ENCODE measurements at regions not wholly inside any gene's neighbourhood (a gene's known extent, or its start where the extent isn't known, plus 50 kb on each side); places are given as distances from the start of the nearest gene placed in this dataset.

GRCh38 chr17:77343031-77343800 is 202.4 kb downstream of the SEC14L1 start:
- DNase-seq: no peak

- no peak for DNase-seq
Measured at GRCh38 chr17:77344038-77344437, 203.3 kb downstream of the SEC14L1 start.

- no peak for DNase-seq
Measured at GRCh38 chr17:77345260-77345910, 204.6 kb downstream of the SEC14L1 start.

GRCh38 chr17:77346765-77347164 is 206.0 kb downstream of the SEC14L1 start:
- DNase-seq: no peak

GRCh38 chr17:77347544-77347943 is 206.8 kb downstream of the SEC14L1 start:
- DNase-seq: no peak

GRCh38 chr17:77349976-77350830 is 209.4 kb downstream of the SEC14L1 start:
- DNase-seq: no peak

GRCh38 chr17:77352441-77352840 is 211.7 kb downstream of the SEC14L1 start:
- DNase-seq: no peak

- no peak for DNase-seq
Measured at GRCh38 chr17:77352996-77353395, 212.2 kb downstream of the SEC14L1 start.

GRCh38 chr17:77353684-77354419 is 213.1 kb downstream of the SEC14L1 start:
- DNase-seq: no peak

- DNase-seq: no peak
Measured at GRCh38 chr17:77354420-77354669, 213.6 kb downstream of the SEC14L1 start.

GRCh38 chr17:77354670-77355455 is 214.1 kb downstream of the SEC14L1 start:
- DNase-seq: no peak

GRCh38 chr17:77356109-77356689 is 215.4 kb downstream of the SEC14L1 start:
- DNase-seq: no peak

GRCh38 chr17:77356690-77357201 is 216.0 kb downstream of the SEC14L1 start:
- DNase-seq: no peak

- no peak for DNase-seq
Measured at GRCh38 chr17:77358801-77359200, 218.0 kb downstream of the SEC14L1 start.

- DNase-seq: no peak
Measured at GRCh38 chr17:77359236-77359635, 218.5 kb downstream of the SEC14L1 start.

- no peak for DNase-seq
Measured at GRCh38 chr17:77361986-77362620, 221.3 kb downstream of the SEC14L1 start.

- DNase-seq: no peak
Measured at GRCh38 chr17:77363821-77364361, 223.1 kb downstream of the SEC14L1 start.

GRCh38 chr17:77364381-77364911 is 223.7 kb downstream of the SEC14L1 start:
- DNase-seq: no peak

- DNase-seq: no peak
Measured at GRCh38 chr17:77364941-77365583, 224.3 kb downstream of the SEC14L1 start.

- DNase-seq: no peak
Measured at GRCh38 chr17:77365584-77366186, 224.9 kb downstream of the SEC14L1 start.

All from NCI-H748 treated with DMSO at 0.1 percent for 48 hours (cell line).